GM13976 (cell line): ENCODE measurements at regions not wholly inside any gene's neighbourhood (a gene's known extent, or its start where the extent isn't known, plus 50 kb on each side); places are given as distances from the start of the nearest gene placed in this dataset.

Experiments used
- DNase-seq: peaks from one replicate; pipeline ENCODE4 v3.0.0; 2012; ENCODE audit warnings: low spot score
- CTCF ChIP-seq: IDR thresholded peaks from 2 replicates; pipeline ENCODE4 v1.5.1; 2012; ENCODE audit warnings: borderline replicate concordance, mild to moderate bottlenecking; ENCODE audit not compliant: insufficient read depth; ENCODE audit errors: extremely low read depth, missing control alignments, control extremely low read depth
- in situ Hi-C: fragments of 300-500 bp; cut with MboI; formaldehyde crosslinking; loops from one replicate; pipeline ENCODE4 v1.12.0; 2022; ENCODE audit warnings: low sequenced_read_pairs, mixed read lengths, inconsistent platforms; ENCODE audit not compliant: unreplicated experiment

DNA sequence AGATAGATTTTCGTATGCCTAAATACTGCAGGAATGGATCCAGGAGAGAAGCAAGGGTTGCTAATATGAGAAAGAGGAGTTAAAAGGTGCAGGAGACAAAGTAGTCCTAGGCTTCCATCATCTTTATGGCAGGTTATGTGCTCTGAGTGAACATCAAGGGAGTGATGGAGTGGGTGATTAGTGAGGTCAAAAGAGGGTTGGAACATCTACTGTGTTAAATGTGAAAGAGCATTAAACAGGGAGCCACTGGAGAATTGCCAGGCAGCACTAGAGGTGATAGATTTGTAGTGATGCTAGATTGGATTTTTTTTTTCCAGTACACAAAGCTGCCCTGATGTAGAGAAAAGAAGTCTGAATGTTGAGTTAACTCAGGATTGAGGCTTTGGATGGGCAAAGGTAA, 199.3 kb downstream of the NMUR2 start:
- in situ Hi-C loops: no loop called here
- DNase-seq: no peak
- no peak for TF ChIP-seq CTCF

DNA sequence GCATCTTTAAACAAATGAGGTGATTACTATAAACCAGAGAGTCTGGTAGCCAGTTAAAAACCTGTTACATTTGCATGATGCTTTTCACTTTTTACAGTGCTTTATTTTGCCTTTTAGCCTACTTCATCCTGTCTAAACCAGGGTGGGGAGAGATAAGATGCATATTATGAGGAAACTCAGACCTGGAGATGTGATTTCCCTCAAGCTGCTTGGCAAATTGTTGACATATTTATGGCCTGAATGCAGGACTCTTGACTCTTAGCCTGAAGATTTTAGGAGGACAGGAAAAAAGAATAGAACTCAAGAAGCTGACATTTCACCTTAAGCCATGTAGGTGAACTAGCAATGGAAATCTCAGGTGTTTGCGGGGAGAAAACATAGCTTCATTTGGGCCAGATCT, 202.8 kb downstream of the NMUR2 start:
- no peak for TF ChIP-seq CTCF
- in situ Hi-C loops: no loop called here
- no peak for DNase-seq

- in situ Hi-C loops: no loop called here
- TF ChIP-seq CTCF: no peak
- no peak for DNase-seq
Measured at GRCh38 chr5:152193391-152194107, 211.5 kb downstream of the NMUR2 start.

DNA sequence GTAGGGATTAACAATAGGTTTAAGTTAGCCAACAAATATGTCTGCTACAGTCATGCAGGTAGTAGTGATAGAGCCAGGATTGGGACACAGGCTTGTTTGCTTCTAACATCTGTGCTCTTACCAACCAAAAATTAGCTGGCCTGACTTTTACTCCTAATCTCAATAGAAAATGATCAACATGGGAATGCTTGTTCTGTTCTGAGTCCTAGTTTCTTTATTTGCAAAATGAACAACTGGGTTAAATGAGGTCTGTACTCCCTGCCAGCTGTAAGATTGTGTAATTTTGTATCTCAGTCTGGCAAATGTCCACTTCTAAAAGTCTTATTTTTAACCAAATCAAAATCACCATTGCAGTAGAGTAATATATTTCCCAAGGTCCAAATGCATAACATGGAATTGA, 216.8 kb downstream of the NMUR2 start:
- in situ Hi-C loops: no loop called here
- DNase-seq: no peak
- no peak for TF ChIP-seq CTCF

GRCh38 chr5:152187668-152188067, 217.4 kb downstream of the NMUR2 start:
- in situ Hi-C loops: no loop called here
- no peak for TF ChIP-seq CTCF
- no peak for DNase-seq

- in situ Hi-C loops: no loop called here
- no peak for TF ChIP-seq CTCF
Measured at GRCh38 chr5:152185547-152186245, 219.4 kb downstream of the NMUR2 start.

More at GRCh38 chr5:152185547-152186245, 219.4 kb downstream of the NMUR2 start:
- no peak for DNase-seq
